GM12801 (cell line): ENCODE measurements at regions not wholly inside any gene's neighbourhood (a gene's known extent, or its start where the extent isn't known, plus 50 kb on each side); places are given as distances from the start of the nearest gene placed in this dataset.

Source experiments
- CTCF ChIP-seq: IDR thresholded peaks from one replicate; pipeline ENCODE4 v1.5.1; 2011; ENCODE audit warnings: control low read depth; ENCODE audit not compliant: insufficient read length; ENCODE audit errors: extremely low read depth

GRCh38 chr1:221520250-221520649, 221.6 kb downstream of the DUSP10 start:
- TF ChIP-seq CTCF = no peak

- no peak for TF ChIP-seq CTCF
These were observed 220.2 kb downstream of the DUSP10 start for GRCh38 chr1:221521686-221522085.

- no peak for TF ChIP-seq CTCF
These were observed 219.4 kb downstream of the DUSP10 start for GRCh38 chr1:221522529-221522940.

GRCh38 chr1:221525749-221526148, 216.1 kb downstream of the DUSP10 start:
- TF ChIP-seq CTCF = no peak

GRCh38 chr1:221527302-221527701, 214.6 kb downstream of the DUSP10 start:
- no peak for TF ChIP-seq CTCF

- TF ChIP-seq CTCF = no peak
These were observed 213.8 kb downstream of the DUSP10 start for GRCh38 chr1:221527886-221528624.

- no peak for TF ChIP-seq CTCF
These were observed 211.1 kb downstream of the DUSP10 start for GRCh38 chr1:221530791-221531190.
